ENCODE measurements at regions not wholly inside any gene's neighbourhood (a gene's known extent, or its start where the extent isn't known, plus 50 kb on each side); places are given as distances from the start of the nearest gene placed in this dataset.

DNA sequence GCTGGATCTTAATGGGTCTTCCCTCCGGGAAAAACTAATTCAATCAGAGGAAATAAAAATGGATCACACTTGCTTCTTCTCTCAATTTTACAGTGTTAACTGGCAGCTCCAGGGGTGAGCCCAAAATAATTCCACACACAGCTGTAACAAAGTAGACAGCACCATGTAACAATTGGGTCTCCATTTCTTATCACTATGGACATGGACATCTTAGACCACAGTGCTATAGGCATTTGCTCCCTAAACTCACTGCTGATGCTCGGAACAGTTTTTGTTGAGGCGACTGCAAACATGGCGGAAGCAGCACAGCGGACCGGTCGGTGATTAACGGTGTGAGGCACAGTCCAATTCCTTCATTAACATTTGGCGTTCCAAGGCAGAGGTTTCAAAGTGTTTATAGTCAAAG lies 144.7 kb upstream of the NCK2 start:
- Histone ChIP-seq H3K9me3 (ENCODE audit: control insufficient read depth, insufficient read depth, low read depth, low read length) (no peaks in the 10 kb centered on the region), H3K4me3 (ENCODE audit: low read depth, low read length) (no peak overlapping the region), H3K27ac (ENCODE audit: extremely low read depth, low read depth, low read length) (no peak overlapping the region), H3K36me3 (ENCODE audit: control insufficient read depth in 2 of 2, insufficient read depth in 1 of 2, low read length in 2 of 2) (no peaks in the 10 kb centered on the region), H3K4me1 (ENCODE audit: control insufficient read depth, insufficient read depth, low read length) (no peaks in the 10 kb centered on the region)
- POLR2A ChIA-PET = no interaction called here
- CTCF ChIA-PET = interaction anchor here (0.7 kb wide), 1 partner anchor 200 kb away, joined by 3 read pairs; no protein-coding TSS in a partner anchor
- TF ChIP-seq ZNF549 (tag by site-specific recombination; IDR thresholded peaks at IDR 0.05) = no peak
- no peak for TF ChIP-seq ZNF138 (tag by site-specific recombination; IDR thresholded peaks at IDR 0.05; ENCODE audit: borderline replicate concordance)
- no peak for TF ChIP-seq GFI1B (tag by site-specific recombination; IDR thresholded peaks at IDR 0.05)
- no peak for TF ChIP-seq ZNF335 (tag by site-specific recombination; conservative IDR thresholded peaks at IDR 0.05)
- TF ChIP-seq, protein P1, sequence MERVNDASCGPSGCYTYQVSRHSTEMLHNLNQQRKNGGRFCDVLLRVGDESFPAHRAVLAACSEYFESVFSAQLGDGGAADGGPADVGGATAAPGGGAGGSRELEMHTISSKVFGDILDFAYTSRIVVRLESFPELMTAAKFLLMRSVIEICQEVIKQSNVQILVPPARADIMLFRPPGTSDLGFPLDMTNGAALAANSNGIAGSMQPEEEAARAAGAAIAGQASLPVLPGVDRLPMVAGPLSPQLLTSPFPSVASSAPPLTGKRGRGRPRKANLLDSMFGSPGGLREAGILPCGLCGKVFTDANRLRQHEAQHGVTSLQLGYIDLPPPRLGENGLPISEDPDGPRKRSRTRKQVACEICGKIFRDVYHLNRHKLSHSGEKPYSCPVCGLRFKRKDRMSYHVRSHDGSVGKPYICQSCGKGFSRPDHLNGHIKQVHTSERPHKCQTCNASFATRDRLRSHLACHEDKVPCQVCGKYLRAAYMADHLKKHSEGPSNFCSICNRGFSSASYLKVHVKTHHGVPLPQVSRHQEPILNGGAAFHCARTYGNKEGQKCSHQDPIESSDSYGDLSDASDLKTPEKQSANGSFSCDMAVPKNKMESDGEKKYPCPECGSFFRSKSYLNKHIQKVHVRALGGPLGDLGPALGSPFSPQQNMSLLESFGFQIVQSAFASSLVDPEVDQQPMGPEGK (tag by site-specific recombination; IDR thresholded peaks at IDR 0.05) = no peak
- no peak for TF ChIP-seq BCL11A (tag by site-specific recombination; IDR thresholded peaks at IDR 0.05; ENCODE audit: low read depth)
- TF ChIP-seq ZIC2 (tag by site-specific recombination; IDR thresholded peaks at IDR 0.05) = no peak
- TF ChIP-seq, protein P2, sequence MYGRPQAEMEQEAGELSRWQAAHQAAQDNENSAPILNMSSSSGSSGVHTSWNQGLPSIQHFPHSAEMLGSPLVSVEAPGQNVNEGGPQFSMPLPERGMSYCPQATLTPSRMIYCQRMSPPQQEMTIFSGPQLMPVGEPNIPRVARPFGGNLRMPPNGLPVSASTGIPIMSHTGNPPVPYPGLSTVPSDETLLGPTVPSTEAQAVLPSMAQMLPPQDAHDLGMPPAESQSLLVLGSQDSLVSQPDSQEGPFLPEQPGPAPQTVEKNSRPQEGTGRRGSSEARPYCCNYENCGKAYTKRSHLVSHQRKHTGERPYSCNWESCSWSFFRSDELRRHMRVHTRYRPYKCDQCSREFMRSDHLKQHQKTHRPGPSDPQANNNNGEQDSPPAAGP (tag by site-specific recombination; IDR thresholded peaks at IDR 0.05) = no peak
- TF ChIP-seq ZXDB (tag by site-specific recombination; IDR thresholded peaks at IDR 0.05) = no peak
- TF ChIP-seq, protein P3, sequence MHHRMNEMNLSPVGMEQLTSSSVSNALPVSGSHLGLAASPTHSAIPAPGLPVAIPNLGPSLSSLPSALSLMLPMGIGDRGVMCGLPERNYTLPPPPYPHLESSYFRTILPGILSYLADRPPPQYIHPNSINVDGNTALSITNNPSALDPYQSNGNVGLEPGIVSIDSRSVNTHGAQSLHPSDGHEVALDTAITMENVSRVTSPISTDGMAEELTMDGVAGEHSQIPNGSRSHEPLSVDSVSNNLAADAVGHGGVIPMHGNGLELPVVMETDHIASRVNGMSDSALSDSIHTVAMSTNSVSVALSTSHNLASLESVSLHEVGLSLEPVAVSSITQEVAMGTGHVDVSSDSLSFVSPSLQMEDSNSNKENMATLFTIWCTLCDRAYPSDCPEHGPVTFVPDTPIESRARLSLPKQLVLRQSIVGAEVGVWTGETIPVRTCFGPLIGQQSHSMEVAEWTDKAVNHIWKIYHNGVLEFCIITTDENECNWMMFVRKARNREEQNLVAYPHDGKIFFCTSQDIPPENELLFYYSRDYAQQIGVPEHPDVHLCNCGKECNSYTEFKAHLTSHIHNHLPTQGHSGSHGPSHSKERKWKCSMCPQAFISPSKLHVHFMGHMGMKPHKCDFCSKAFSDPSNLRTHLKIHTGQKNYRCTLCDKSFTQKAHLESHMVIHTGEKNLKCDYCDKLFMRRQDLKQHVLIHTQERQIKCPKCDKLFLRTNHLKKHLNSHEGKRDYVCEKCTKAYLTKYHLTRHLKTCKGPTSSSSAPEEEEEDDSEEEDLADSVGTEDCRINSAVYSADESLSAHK (tag by site-specific recombination; IDR thresholded peaks at IDR 0.05) = no peak
- TF ChIP-seq ZBTB48 (tag by site-specific recombination; IDR thresholded peaks at IDR 0.05) = no peak
- TF ChIP-seq, protein P4, sequence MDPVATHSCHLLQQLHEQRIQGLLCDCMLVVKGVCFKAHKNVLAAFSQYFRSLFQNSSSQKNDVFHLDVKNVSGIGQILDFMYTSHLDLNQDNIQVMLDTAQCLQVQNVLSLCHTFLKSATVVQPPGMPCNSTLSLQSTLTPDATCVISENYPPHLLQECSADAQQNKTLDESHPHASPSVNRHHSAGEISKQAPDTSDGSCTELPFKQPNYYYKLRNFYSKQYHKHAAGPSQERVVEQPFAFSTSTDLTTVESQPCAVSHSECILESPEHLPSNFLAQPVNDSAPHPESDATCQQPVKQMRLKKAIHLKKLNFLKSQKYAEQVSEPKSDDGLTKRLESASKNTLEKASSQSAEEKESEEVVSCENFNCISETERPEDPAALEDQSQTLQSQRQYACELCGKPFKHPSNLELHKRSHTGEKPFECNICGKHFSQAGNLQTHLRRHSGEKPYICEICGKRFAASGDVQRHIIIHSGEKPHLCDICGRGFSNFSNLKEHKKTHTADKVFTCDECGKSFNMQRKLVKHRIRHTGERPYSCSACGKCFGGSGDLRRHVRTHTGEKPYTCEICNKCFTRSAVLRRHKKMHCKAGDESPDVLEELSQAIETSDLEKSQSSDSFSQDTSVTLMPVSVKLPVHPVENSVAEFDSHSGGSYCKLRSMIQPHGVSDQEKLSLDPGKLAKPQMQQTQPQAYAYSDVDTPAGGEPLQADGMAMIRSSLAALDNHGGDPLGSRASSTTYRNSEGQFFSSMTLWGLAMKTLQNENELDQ (tag by site-specific recombination; IDR thresholded peaks at IDR 0.05; ENCODE audit: low read depth) = no peak
- TF ChIP-seq KLF8 (tag by site-specific recombination; IDR thresholded peaks at IDR 0.05) = no peak
- no peak for TF ChIP-seq ZNF341 (tag by site-specific recombination; IDR thresholded peaks at IDR 0.05; ENCODE audit: low read depth)
- TF ChIP-seq IKZF3 (tag by site-specific recombination; IDR thresholded peaks at IDR 0.05) = no peak
- TF ChIP-seq ZNF777 (tag by site-specific recombination; IDR thresholded peaks at IDR 0.05; ENCODE audit: borderline replicate concordance) = no peak
- no peak for TF ChIP-seq OSR2 (tag by site-specific recombination; IDR thresholded peaks at IDR 0.05)
- no peak for TF ChIP-seq ZNF747 (tag by site-specific recombination; IDR thresholded peaks at IDR 0.05)
- TF ChIP-seq, protein P5, sequence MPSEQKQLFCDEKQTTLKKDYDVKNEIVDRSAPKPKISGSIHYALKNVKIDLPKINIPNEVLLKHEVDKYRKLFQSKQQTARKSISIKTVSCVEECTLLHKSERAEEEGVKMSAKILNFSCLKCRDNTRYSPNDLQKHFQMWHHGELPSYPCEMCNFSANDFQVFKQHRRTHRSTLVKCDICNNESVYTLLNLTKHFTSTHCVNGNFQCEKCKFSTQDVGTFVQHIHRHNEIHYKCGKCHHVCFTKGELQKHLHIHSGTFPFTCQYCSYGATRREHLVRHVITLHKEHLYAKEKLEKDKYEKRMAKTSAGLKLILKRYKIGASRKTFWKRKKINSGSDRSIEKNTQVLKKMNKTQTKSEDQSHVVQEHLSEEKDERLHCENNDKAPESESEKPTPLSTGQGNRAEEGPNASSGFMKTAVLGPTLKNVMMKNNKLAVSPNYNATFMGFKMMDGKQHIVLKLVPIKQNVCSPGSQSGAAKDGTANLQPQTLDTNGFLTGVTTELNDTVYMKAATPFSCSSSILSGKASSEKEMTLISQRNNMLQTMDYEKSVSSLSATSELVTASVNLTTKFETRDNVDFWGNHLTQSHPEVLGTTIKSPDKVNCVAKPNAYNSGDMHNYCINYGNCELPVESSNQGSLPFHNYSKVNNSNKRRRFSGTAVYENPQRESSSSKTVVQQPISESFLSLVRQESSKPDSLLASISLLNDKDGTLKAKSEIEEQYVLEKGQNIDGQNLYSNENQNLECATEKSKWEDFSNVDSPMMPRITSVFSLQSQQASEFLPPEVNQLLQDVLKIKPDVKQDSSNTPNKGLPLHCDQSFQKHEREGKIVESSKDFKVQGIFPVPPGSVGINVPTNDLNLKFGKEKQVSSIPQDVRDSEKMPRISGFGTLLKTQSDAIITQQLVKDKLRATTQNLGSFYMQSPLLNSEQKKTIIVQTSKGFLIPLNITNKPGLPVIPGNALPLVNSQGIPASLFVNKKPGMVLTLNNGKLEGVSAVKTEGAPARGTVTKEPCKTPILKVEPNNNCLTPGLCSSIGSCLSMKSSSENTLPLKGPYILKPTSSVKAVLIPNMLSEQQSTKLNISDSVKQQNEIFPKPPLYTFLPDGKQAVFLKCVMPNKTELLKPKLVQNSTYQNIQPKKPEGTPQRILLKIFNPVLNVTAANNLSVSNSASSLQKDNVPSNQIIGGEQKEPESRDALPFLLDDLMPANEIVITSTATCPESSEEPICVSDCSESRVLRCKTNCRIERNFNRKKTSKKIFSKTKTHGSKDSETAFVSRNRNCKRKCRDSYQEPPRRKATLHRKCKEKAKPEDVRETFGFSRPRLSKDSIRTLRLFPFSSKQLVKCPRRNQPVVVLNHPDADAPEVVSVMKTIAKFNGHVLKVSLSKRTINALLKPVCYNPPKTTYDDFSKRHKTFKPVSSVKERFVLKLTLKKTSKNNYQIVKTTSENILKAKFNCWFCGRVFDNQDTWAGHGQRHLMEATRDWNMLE (tag by site-specific recombination; conservative IDR thresholded peaks at IDR 0.05; ENCODE audit: low read depth) = no peak
